GM23338 (cell line): ENCODE measurements at regions not wholly inside any gene's neighbourhood (a gene's known extent, or its start where the extent isn't known, plus 50 kb on each side); places are given as distances from the start of the nearest gene placed in this dataset.

Experiments
- ATAC-seq: fragments of 200-7000 bp; cut with Tn5 transposase; 3 replicates; pipeline ENCODE4 v1.9.1; 2020
- DNase-seq: peaks from one replicate; pipeline ENCODE4 v3.0.0-alpha.2; 2015; ENCODE audit warnings: low spot score
- H2AFZ ChIP-seq: fragments of 200-600 bp; sonication (generic); 2 replicates; pipeline ENCODE4 v1.8.0; 2016; ENCODE audit warnings: antibody characterized with exemption, mild to moderate bottlenecking, moderate library complexity
- H3F3A ChIP-seq: fragments of 200-600 bp; sonication (generic); replicated peaks from 2 replicates; pipeline ENCODE4 v1.8.0; 2017; ENCODE audit warnings: antibody characterized with exemption, mixed run types, low read depth
- H3K27ac ChIP-seq: fragments of 200-600 bp; sonication (generic); 2 replicates; pipeline ENCODE4 v1.6.1; 2016; ENCODE audit warnings: low read depth
- H3K27me3 ChIP-seq: fragments of 200-600 bp; sonication (generic); 2 replicates; pipeline ENCODE4 v1.8.0; 2016; ENCODE audit warnings: mild to moderate bottlenecking, mixed run types, moderate library complexity; ENCODE audit not compliant: insufficient read depth
- H3K36me3 ChIP-seq: fragments of 200-600 bp; sonication (generic); 2 replicates; pipeline ENCODE4 v1.8.0; 2016; ENCODE audit warnings: mild to moderate bottlenecking; ENCODE audit not compliant: insufficient read depth
- H3K4me1 ChIP-seq: fragments of 200-600 bp; sonication (generic); 2 replicates; pipeline ENCODE4 v1.8.0; 2016; ENCODE audit warnings: mild to moderate bottlenecking, moderate library complexity; ENCODE audit not compliant: insufficient read depth
- H3K4me2 ChIP-seq: fragments of 200-600 bp; sonication (generic); 2 replicates; pipeline ENCODE4 v1.7.1; 2017; ENCODE audit warnings: mixed run types
- H3K4me3 ChIP-seq: fragments of 200-600 bp; sonication (generic); 2 replicates; pipeline ENCODE4 v1.6.1; 2016; ENCODE audit warnings: mixed run types
- H3K79me2 ChIP-seq: fragments of 200-600 bp; sonication (generic); replicated peaks from 2 replicates; pipeline ENCODE4 v1.8.0; 2017; ENCODE audit warnings: mild to moderate bottlenecking; ENCODE audit not compliant: insufficient read depth
- H3K9me2 ChIP-seq: fragments of 200-600 bp; sonication (generic); 2 replicates; pipeline ENCODE4 v1.8.0; 2017; ENCODE audit not compliant: insufficient read depth
- H4K20me1 ChIP-seq: fragments of 200-600 bp; sonication (generic); replicated peaks from 2 replicates; pipeline ENCODE4 v1.8.0; 2017; ENCODE audit warnings: mild to moderate bottlenecking; ENCODE audit not compliant: insufficient read depth
- H3K27ac Mint-ChIP-seq: 2 replicates; pipeline ENCODE4 v1.8.0; 2020; ENCODE audit warnings: inconsistent platforms, mild to moderate bottlenecking, moderate library complexity, mixed read lengths
- H3K27me3 Mint-ChIP-seq: 3 replicates; pipeline ENCODE4 v1.8.0; 2022; ENCODE audit warnings: low read depth, mild to moderate bottlenecking, moderate library complexity, mixed read lengths, inconsistent platforms; ENCODE audit not compliant: insufficient read depth, poor library complexity
- H3K36me3 Mint-ChIP-seq: 3 replicates; pipeline ENCODE4 v1.8.0; 2021; ENCODE audit warnings: low read depth, mild to moderate bottlenecking, inconsistent platforms, moderate library complexity, mixed read lengths
- H3K4me1 Mint-ChIP-seq: 3 replicates; pipeline ENCODE4 v1.8.0; 2020; ENCODE audit warnings: mild to moderate bottlenecking, inconsistent platforms, mixed read lengths
- H3K4me3 Mint-ChIP-seq: 3 replicates; pipeline ENCODE4 v1.8.0; 2021; ENCODE audit warnings: moderate library complexity, mild to moderate bottlenecking, inconsistent platforms, mixed read lengths
- H3K9me3 Mint-ChIP-seq: 3 replicates; pipeline ENCODE4 v1.8.0; 2020; ENCODE audit warnings: moderate library complexity, mild to moderate bottlenecking, inconsistent platforms, mixed read lengths
- POLR2AphosphoS5 ChIP-seq: IDR thresholded peaks from 2 replicates; pipeline ENCODE4 v1.6.1; 2016; ENCODE audit warnings: antibody characterized with exemption, low read depth
- ZNF331 ChIP-seq: fragments of 250-450 bp; sonication (Bioruptor Pico); IDR thresholded peaks from 2 replicates; pipeline ENCODE4 v1.5.0; 2020; ENCODE audit warnings: low read depth, mild to moderate bottlenecking, moderate library complexity
- TF ChIP-seq, protein P1 (sequence below): fragments of 250-450 bp; sonication (Bioruptor Pico); IDR thresholded peaks from 2 replicates; pipeline ENCODE4 v1.5.0; 2020; ENCODE audit warnings: mild to moderate bottlenecking, moderate library complexity
- TF ChIP-seq, protein P2 (sequence below): IDR thresholded peaks from one replicate; pipeline ENCODE4 v1.6.1; 2018; ENCODE audit warnings: antibody characterized with exemption; ENCODE audit not compliant: unreplicated experiment

DNA sequence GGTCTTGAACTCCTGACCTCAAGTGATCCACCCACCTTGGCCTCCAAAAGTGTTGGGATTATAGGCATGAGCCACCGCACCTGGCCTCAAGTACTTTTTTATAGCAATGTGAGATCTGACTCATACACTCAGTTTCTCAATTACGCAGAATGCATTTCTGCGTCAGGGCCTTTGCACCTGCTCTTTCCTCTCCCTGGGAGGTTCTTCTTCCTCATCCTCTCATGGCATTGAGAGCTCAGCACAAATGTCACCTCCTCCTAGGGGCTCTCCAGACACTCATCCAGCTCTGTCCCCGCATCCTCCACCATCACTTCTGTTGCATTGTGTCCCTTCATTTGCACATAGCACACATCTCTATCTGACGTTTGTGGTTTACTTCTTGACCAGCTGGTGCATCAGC lies 418.8 kb downstream of the PTPRU start (continued):
- TF ChIP-seq, protein P1, sequence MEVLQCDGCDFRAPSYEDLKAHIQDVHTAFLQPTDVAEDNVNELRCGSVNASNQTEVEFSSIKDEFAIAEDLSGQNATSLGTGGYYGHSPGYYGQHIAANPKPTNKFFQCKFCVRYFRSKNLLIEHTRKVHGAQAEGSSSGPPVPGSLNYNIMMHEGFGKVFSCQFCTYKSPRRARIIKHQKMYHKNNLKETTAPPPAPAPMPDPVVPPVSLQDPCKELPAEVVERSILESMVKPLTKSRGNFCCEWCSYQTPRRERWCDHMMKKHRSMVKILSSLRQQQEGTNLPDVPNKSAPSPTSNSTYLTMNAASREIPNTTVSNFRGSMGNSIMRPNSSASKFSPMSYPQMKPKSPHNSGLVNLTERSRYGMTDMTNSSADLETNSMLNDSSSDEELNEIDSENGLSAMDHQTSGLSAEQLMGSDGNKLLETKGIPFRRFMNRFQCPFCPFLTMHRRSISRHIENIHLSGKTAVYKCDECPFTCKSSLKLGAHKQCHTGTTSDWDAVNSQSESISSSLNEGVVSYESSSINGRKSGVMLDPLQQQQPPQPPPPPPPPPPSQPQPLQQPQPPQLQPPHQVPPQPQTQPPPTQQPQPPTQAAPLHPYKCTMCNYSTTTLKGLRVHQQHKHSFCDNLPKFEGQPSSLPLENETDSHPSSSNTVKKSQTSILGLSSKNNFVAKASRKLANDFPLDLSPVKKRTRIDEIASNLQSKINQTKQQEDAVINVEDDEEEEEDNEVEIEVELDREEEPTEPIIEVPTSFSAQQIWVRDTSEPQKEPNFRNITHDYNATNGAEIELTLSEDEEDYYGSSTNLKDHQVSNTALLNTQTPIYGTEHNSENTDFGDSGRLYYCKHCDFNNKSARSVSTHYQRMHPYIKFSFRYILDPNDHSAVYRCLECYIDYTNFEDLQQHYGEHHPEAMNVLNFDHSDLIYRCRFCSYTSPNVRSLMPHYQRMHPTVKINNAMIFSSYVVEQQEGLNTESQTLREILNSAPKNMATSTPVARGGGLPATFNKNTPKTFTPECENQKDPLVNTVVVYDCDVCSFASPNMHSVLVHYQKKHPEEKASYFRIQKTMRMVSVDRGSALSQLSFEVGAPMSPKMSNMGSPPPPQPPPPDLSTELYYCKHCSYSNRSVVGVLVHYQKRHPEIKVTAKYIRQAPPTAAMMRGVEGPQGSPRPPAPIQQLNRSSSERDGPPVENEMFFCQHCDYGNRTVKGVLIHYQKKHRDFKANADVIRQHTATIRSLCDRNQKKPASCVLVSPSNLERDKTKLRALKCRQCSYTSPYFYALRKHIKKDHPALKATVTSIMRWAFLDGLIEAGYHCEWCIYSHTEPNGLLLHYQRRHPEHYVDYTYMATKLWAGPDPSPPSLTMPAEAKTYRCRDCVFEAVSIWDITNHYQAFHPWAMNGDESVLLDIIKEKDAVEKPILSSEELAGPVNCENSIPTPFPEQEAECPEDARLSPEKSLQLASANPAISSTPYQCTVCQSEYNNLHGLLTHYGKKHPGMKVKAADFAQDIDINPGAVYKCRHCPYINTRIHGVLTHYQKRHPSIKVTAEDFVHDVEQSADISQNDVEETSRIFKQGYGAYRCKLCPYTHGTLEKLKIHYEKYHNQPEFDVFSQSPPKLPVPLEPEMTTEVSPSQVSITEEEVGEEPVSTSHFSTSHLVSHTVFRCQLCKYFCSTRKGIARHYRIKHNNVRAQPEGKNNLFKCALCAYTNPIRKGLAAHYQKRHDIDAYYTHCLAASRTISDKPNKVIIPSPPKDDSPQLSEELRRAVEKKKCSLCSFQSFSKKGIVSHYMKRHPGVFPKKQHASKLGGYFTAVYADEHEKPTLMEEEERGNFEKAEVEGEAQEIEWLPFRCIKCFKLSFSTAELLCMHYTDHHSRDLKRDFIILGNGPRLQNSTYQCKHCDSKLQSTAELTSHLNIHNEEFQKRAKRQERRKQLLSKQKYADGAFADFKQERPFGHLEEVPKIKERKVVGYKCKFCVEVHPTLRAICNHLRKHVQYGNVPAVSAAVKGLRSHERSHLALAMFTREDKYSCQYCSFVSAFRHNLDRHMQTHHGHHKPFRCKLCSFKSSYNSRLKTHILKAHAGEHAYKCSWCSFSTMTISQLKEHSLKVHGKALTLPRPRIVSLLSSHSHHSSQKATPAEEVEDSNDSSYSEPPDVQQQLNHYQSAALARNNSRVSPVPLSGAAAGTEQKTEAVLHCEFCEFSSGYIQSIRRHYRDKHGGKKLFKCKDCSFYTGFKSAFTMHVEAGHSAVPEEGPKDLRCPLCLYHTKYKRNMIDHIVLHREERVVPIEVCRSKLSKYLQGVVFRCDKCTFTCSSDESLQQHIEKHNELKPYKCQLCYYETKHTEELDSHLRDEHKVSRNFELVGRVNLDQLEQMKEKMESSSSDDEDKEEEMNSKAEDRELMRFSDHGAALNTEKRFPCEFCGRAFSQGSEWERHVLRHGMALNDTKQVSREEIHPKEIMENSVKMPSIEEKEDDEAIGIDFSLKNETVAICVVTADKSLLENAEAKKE (CRISPR knock-in tag) = no peak
- no peak for TF ChIP-seq POLR2AphosphoS5
- no peak for TF ChIP-seq ZNF331 (CRISPR knock-in tag)
- TF ChIP-seq, protein P2, sequence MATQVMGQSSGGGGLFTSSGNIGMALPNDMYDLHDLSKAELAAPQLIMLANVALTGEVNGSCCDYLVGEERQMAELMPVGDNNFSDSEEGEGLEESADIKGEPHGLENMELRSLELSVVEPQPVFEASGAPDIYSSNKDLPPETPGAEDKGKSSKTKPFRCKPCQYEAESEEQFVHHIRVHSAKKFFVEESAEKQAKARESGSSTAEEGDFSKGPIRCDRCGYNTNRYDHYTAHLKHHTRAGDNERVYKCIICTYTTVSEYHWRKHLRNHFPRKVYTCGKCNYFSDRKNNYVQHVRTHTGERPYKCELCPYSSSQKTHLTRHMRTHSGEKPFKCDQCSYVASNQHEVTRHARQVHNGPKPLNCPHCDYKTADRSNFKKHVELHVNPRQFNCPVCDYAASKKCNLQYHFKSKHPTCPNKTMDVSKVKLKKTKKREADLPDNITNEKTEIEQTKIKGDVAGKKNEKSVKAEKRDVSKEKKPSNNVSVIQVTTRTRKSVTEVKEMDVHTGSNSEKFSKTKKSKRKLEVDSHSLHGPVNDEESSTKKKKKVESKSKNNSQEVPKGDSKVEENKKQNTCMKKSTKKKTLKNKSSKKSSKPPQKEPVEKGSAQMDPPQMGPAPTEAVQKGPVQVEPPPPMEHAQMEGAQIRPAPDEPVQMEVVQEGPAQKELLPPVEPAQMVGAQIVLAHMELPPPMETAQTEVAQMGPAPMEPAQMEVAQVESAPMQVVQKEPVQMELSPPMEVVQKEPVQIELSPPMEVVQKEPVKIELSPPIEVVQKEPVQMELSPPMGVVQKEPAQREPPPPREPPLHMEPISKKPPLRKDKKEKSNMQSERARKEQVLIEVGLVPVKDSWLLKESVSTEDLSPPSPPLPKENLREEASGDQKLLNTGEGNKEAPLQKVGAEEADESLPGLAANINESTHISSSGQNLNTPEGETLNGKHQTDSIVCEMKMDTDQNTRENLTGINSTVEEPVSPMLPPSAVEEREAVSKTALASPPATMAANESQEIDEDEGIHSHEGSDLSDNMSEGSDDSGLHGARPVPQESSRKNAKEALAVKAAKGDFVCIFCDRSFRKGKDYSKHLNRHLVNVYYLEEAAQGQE = no peak

DNA sequence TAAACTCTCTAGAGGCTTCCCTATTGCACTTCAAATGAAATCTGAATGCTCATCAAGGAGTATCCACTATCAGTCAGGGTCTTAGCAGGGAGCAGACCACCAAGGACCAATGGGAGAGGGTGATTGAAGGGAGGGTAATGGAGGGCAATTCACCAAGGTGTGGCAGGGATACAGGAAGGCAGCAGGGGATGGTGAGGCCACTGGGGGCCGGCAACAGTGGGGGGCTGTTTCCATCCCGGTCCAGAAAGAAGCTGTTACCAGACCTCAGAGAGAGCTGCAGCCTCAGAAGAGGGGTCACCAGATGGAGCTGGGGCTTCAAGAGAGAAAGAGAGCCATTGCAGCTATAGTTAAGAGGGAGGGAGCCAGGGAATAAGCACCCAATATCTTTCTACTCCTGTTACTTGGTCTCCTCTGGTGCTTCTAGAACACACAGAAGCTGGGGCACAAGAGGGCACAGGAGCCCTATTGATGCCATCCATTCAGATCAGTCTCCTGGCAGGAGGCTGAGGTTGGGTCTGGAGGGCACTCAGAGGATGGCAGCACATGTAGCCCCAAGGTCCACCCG lies 417.6 kb downstream of the PTPRU start:
- Mint-ChIP-seq H3K9me3 (peaks cover 3% of the 10 kb centered on the region; the same call in 2 of the 3 replicates), H3K27ac (no peak overlapping the region), H3K4me3 (no peak overlapping the region), H3K4me1 (peaks cover 4% of the 10 kb centered on the region), H3K36me3 (no peaks in the 10 kb centered on the region), H3K27me3 (peaks cover 9% of the 10 kb centered on the region)
- H3K4me2 ChIP-seq = no peak overlapping the region
- no peaks in the 10 kb centered on the region for H3K9me2 ChIP-seq
- H3K36me3 ChIP-seq = no peaks in the 10 kb centered on the region
- H3F3A ChIP-seq = no peaks in the 10 kb centered on the region
- no peak overlapping the region for H3K27ac ChIP-seq
- ATAC-seq = no peak
- no peak overlapping the region for H3K4me3 ChIP-seq
- no peaks in the 10 kb centered on the region for H3K79me2 ChIP-seq
- H2AFZ ChIP-seq = no peak overlapping the region
- H3K27me3 ChIP-seq = no peaks in the 10 kb centered on the region
- no peaks in the 10 kb centered on the region for H4K20me1 ChIP-seq
- no peaks in the 10 kb centered on the region for H3K4me1 ChIP-seq
- no peak for DNase-seq
- TF ChIP-seq, protein P1 (CRISPR knock-in tag) = no peak
